GM15510 (cell line): ENCODE measurements at regions not wholly inside any gene's neighbourhood (a gene's known extent, or its start where the extent isn't known, plus 50 kb on each side); places are given as distances from the start of the nearest gene placed in this dataset.

Source experiments
- POLR2A ChIP-seq: IDR thresholded peaks from 3 replicates; pipeline ENCODE4 v1.6.1; 2011; ENCODE audit warnings: borderline replicate concordance; ENCODE audit not compliant: insufficient read length; ENCODE audit errors: extremely low read depth

DNA sequence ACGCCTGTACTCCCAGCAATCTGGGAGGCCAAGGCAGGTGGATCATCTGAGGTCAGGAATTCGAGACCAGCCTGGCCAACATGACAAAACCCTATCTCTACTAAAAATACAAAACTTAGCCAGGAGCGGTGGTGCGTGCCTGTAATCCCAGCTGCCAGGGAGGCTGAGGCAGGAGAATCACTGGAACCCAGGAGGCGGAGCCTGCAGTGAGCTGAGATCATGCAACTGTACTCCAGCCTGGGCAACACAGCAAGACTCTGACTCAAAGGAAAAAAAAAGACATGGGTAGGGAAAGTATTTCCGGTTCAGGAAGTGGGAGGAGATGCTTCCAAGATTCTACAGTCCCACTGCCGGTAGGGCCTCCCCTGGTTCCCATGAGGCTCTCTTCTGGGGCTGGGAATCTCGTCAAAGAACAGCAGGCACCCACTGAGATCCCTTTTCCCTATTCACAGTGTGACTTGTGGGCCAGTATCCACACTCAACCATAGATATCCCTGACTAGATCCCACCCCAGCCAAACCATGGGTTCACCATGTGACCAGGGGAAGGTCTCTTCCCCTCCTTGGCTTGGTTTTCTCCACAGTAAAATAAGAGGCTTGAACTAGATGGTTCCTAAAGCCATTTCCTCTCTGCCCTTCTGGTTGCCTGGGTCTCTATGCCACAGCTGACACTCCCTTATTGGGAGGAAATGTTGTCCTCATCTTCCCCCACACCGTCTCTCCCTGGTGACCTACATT lies 443.3 kb downstream of the BUD13 start:
- TF ChIP-seq POLR2A: no peak

DNA sequence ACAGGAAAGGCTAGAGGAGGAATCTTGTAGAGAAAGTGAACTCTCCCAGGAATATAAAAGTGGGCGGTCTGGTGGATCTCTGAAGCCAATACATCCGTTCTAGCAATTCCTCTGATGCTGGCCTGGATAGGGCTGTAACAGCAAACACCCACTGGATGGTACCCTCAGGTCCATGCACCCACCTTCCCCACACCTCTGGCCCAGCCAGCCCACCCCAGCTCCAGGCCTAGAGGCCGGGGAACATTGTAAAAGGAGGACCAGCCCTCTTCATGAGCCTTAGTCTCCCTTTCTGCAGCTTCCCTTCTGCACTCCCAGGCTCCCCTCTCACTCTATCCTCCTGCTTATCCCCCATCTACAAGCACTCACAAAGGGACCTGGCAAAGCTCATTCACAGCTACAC lies 443.9 kb downstream of the BUD13 start:
- TF ChIP-seq POLR2A: no peak

DNA sequence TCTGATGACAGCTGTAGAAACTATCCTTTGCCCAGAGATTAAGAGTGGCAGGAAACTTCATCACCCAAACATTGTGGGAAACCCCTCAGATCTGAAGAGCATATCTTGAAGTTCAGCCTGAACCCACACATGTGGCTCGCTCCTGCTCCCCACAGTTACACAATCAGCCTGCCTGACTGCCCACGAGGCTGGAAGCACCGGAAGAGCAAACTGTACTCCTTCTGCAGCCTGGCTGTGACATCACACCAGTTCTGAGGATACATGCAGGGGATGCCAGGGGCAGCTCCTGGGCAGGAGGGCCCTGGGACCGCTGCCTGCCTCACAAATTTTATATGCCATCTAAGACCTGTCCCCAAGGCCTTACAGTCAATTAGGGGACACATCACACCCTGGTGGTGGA lies 444.4 kb downstream of the BUD13 start:
- TF ChIP-seq POLR2A: no peak

DNA sequence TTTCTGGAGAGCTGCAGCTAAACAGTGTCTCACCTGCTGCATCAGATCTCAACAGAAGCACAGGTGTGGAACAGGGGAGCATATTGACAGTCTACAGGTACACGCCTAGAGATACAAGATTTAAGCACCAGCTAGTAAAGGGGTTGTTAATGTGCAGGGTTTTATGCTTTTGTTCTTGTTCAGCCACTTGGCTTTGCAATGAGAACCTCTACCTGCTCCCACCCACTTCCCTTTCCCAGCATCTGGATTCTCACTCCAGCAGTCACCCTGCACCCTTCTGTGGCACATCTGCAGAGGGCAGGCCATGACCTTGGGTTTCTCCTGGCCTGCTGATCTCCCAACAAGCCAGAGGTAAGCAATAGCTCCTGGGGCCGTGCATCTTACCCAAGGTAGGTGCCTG lies 446.6 kb downstream of the BUD13 start:
- no peak for TF ChIP-seq POLR2A

DNA sequence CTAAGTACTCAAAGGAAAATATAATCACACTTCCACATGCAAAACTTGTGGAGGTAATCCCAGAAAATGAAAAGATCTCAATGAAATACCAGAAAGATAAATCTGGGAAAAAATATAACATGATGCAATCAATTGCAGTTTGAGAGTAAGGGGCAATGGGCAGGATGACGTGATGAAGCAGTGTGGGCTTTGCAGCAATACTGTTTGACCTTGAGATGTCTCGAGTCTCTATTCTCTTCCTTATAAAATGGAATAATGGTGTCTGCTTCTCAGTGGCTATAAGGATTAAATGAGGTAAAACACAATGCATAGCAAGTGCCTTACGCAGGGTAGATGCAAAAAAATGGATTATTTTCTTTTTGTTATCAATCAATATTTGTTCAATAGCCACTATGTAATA lies 447.5 kb downstream of the BUD13 start:
- no peak for TF ChIP-seq POLR2A

DNA sequence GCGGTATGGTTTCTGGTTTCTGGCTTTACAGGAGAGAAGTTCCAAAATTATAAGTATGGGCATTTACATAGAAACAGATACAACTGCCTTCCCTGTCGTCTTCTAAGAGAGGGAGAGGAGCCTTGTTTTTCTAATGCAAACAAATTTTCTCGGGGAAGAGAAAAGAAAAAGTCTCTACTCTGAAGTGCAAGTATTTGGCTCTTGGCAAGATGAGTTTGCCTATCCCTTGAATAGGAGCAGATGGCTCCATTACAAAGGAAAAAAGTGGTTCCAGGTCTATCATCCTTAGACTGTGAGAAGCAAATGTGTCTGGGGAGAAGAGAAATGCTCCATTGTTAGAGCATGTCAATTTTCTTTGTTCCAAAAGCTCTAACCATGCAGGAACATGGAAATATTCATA lies 455.6 kb downstream of the BUD13 start:
- TF ChIP-seq POLR2A: no peak

DNA sequence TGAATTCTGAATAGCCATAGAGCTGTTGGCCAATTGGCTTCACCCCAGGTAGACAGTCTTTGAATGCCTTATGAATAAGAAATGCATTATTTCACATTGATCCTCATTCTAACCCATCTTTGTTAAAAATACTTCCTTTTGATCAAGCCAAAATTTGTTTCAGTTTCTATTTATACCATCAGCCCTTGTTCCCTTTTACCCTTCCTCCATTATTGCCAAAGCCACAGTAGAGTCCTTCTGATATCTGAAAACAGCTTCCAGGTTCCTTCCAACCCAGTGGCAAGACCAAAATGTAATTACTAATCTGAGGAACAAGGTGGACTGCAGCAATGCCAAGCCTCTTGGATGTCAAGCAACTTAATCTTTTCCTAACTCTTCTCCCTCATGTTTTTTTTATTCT lies 458.8 kb downstream of the BUD13 start:
- no peak for TF ChIP-seq POLR2A

DNA sequence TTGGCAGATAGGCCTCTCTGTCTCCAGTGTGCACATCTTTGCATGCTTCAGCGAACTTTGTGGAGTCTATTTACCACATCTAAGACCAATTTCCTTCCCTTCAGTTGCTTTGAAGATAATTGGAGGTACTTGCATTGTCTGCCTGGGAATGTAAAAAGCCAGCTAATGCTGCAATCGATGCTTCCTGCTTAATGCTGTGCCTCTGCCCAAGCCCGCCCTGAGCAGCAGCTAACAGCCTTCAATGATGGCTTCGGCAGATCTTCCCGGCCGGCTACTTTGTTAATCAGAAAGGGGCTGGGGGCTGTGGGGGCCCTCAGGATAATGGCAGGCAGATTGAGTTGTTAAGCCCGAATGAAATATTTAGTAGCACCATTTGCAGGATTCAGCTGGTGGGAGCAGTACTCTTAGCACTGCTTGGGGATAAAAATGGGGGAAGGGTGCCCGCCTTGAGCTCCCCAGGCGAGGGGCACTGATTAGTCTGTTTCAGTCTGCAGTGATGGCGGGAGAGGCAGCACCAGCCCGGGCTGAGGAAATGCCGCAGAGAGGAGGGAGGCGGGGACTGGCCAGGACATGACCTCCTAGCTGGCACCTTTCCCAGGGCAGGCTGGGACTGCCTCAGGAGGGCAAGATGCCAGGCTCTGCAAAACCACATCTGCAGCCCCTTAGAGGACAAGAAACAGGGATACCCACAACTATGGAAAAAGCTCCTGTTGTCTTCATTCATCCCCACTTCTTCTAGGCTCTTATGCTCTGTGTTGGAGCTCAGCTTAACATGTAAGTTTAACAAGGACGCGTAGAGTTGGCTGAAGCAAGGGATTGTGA lies 460.0 kb downstream of the BUD13 start:
- TF ChIP-seq POLR2A: no peak

DNA sequence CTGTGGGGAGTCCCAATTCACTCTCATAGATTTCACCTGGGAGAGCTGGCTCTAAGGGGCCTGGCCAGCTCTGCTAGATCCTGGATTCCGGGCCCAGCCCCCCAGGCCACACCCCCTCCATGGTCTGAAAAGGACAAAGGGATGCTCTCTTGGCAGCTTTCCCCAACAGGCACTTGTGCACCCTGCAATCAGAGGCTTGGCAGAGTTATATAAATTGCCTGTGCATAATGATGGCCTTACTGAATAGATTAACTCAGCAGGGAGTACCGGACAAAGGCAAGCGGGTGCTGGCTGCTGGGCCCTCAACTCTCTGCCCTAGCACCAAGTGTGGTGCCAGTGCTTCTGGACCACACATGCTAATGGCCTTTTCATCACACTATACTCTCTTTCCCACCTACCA lies 461.6 kb downstream of the BUD13 start:
- TF ChIP-seq POLR2A: no peak

DNA sequence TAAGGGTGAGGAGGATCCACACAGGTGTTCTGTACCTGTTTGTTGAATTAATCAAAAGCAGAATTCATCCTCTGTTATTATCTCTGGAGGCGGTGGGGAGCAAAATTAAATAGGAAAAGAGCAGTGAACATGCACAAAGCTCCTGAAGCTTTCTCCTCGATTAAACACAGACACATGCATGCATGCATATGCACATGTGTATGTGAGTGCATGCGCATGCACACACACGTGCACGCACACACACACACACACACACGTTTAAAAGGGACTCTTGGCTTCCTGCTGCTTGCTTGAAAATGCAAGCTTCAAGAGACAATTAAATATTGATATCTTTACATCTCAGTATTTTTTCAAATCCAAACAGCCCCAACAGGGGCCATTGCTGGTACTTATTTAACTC lies 462.1 kb downstream of the BUD13 start:
- no peak for TF ChIP-seq POLR2A

DNA sequence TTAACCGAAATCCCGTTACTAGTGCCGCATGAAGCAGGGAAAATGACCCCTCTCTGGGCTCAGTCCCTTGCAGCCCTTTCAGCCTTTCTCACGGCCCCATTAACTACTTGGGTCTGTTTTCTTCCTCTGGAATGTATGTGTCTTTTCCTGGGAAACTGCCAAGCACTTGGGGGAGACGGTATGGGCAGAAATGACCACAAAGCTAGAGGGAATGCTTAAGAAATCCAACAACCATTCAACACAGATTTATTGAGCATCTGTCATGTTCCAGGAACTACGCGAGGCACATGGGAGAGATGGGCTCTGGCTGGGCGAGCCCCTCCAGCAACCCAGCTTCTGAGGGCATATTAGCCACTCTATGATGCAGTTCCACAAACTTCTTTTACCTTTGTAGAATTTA lies 462.6 kb downstream of the BUD13 start:
- no peak for TF ChIP-seq POLR2A

DNA sequence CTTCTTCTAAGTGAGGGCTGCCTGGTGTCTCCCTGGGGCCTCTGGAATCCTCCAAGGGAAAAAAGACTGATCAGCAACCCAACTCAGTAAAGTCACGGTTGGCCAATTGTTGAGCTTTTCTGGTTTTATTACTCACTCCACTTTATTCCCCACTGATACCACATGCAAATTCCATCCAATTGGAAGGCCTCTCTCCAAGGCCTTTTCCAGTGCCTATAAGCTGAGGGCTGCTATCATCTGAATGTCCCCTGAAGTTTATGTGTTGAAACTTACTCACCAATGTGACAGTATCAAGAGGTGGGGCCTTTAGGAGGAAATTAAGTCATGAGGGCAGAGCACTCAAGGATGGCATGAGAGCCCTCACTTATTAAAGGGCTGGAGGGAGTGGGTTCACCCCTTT lies 463.3 kb downstream of the BUD13 start:
- TF ChIP-seq POLR2A: no peak

DNA sequence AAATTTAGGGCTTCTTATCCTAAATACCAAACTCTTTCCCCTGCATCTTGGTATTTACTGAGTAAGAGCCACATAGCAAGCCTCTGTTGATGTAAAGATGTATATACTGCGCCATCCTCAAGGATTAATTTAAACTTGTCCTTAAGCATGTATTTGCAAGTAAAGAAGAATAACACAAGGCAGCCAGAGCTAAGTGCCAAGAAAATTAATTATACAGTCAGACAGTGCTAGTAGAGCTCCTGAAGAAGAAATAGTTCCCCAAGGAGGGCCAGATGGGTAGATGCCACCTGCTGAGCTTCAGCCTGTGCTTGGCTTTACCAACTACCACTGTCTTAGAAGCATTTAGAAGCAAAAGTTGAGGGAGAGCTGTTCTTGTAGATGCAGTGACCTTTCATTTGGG lies 470.0 kb downstream of the BUD13 start:
- no peak for TF ChIP-seq POLR2A

DNA sequence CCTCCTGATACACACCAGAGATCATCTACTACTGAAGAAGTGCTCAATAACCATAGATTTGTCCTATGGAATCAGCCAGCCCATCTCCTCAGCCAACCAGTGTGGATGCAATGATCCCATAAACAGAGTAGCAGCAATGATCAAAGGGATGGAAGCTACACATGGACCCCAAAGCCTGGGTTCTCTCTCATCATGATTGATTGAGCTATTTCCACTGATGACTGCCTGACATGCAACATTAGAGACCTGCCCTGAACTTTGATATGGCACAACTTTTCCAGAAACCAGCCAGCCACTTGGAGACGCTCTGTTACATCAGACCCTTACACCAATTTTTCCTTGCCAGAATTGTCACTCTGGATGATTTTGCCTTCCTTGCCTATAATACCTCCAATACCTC lies 471.6 kb downstream of the BUD13 start:
- no peak for TF ChIP-seq POLR2A

DNA sequence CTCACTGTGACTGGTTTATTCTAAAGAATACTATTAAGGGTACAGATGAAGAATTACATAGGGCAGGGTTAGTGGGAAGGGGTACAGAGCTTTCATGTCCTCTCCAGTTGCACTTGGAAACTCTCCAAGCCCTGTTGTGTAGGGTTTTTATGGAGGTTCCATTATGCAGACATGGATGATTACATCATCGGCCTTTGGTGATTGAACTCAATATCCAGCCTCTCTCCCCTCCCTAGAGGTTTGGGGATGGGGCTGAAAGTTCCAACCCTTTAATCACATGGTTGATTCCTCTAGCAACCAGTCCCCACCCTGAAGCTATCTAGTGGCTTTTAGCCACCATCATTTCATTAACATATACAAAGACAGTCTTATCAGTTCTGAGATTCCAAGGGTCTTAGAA lies 472.6 kb downstream of the BUD13 start:
- no peak for TF ChIP-seq POLR2A

DNA sequence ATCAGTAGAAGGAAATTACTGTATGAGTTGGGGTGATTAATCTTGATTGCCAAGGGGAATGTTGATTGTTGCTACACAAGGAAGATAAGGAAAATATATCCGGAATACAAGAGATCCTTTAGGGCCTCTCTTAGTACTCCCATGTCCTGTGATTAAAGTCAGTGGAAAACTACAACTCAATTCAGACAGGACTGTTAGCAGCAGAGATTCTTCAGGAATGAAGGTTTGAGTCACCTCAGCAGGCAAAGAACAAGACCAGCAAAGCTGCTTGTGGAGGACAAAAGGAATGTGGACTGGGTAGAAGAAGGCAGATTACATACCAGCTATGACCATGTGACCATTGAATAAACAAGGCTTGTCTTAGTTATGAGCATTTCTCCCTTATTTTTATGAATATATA lies 478.2 kb downstream of the BUD13 start:
- no peak for TF ChIP-seq POLR2A
